ENCODE measurements at regions not wholly inside any gene's neighbourhood (a gene's known extent, or its start where the extent isn't known, plus 50 kb on each side); places are given as distances from the start of the nearest gene placed in this dataset.

- TF ChIP-seq ZNF362 (tag by site-specific recombination; IDR thresholded peaks at IDR 0.05) (no peak), CTCF (tag by site-specific recombination; IDR thresholded peaks at IDR 0.05) (no peak), ZNF514 (tag by site-specific recombination; IDR thresholded peaks at IDR 0.05) (no peak), PRDM4 (tag by site-specific recombination; IDR thresholded peaks at IDR 0.05) (no peak)
Measured at GRCh38 chr1:96355521-96355920, 366.1 kb upstream of the PTBP2 start.

Data from HEK293 (cell line).